Loucy (cell line): ENCODE measurements at regions not wholly inside any gene's neighbourhood (a gene's known extent, or its start where the extent isn't known, plus 50 kb on each side); places are given as distances from the start of the nearest gene placed in this dataset.
"Not testable (repeated sequence)": the region's sequence is repeated elsewhere in the genome, so short reads cannot be mapped to it uniquely, and the experiment has no call there.

Source experiments
- H2AFZ ChIP-seq: fragments of 200-600 bp; sonication (generic); 2 replicates; pipeline ENCODE4 v1.6.0; 2016; ENCODE audit warnings: antibody characterized with exemption, mild to moderate bottlenecking, low read length, moderate library complexity
- H3F3A ChIP-seq: fragments of 200-600 bp; 2 replicates; pipeline ENCODE4 v1.6.0; 2016; ENCODE audit warnings: antibody characterized with exemption, low read depth, mild to moderate bottlenecking
- H3K27me3 ChIP-seq: fragments of 200-600 bp; sonication (generic); 2 replicates; pipeline ENCODE4 v1.6.1; 2014; ENCODE audit warnings: low read length, mild to moderate bottlenecking; ENCODE audit not compliant: insufficient read depth, poor library complexity, severe bottlenecking
- H3K36me3 ChIP-seq: fragments of 200-600 bp; sonication (generic); 2 replicates; pipeline ENCODE4 v1.6.1; 2016; ENCODE audit warnings: low read length; ENCODE audit not compliant: insufficient read depth
- H3K4me1 ChIP-seq: fragments of 200-600 bp; sonication (generic); 2 replicates; pipeline ENCODE4 v1.5.1; 2014; ENCODE audit warnings: low read length, mild to moderate bottlenecking; ENCODE audit not compliant: insufficient read depth, poor library complexity, severe bottlenecking
- H3K4me2 ChIP-seq: fragments of 200-600 bp; sonication (generic); 2 replicates; pipeline ENCODE4 v1.6.0; 2014; ENCODE audit warnings: antibody characterized with exemption, low read length, low read depth, mild to moderate bottlenecking; ENCODE audit not compliant: poor library complexity, severe bottlenecking
- H3K4me3 ChIP-seq: fragments of 200-600 bp; sonication (generic); 2 replicates; pipeline ENCODE4 v1.5.1; 2014; ENCODE audit warnings: low read length, mild to moderate bottlenecking, mixed read lengths; ENCODE audit not compliant: poor library complexity, severe bottlenecking
- H3K79me2 ChIP-seq: fragments of 200-600 bp; sonication (generic); 2 replicates; pipeline ENCODE4 v1.6.1; 2014; ENCODE audit warnings: low read length; ENCODE audit not compliant: insufficient read depth
- H3K9ac ChIP-seq: fragments of 200-600 bp; sonication (generic); 2 replicates; pipeline ENCODE4 v1.6.0; 2014; ENCODE audit warnings: mild to moderate bottlenecking, low read depth, low read length, moderate library complexity; ENCODE audit not compliant: poor library complexity, severe bottlenecking
- H3K9me2 ChIP-seq: fragments of 200-600 bp; sonication (generic); replicated peaks from 2 replicates; pipeline ENCODE4 v1.6.1; 2016; ENCODE audit warnings: low read depth, low read length, mixed read lengths
- H3K9me3 ChIP-seq: fragments of 200-600 bp; sonication (generic); 2 replicates; pipeline ENCODE4 v1.6.1; 2014; ENCODE audit warnings: mild to moderate bottlenecking, antibody characterized with exemption, low read length, low read depth; ENCODE audit not compliant: insufficient read depth
- H4K20me1 ChIP-seq: fragments of 200-600 bp; sonication (generic); 2 replicates; pipeline ENCODE4 v1.6.0; 2014; ENCODE audit warnings: antibody characterized with exemption, low read length, mild to moderate bottlenecking; ENCODE audit not compliant: insufficient read depth, poor library complexity, severe bottlenecking
- EZH2phosphoT487 ChIP-seq: fragments of 200-600 bp; IDR thresholded peaks from 2 replicates; pipeline ENCODE4 v1.6.1; 2018; ENCODE audit warnings: antibody characterized with exemption, mild to moderate bottlenecking, moderate library complexity, borderline replicate concordance
- TF ChIP-seq, protein P1 (sequence below): fragments of 200-600 bp; sonication (generic); conservative IDR thresholded peaks from 2 replicates; pipeline ENCODE4 v1.5.1; 2014; ENCODE audit warnings: mild to moderate bottlenecking, antibody characterized with exemption, low read length

DNA sequence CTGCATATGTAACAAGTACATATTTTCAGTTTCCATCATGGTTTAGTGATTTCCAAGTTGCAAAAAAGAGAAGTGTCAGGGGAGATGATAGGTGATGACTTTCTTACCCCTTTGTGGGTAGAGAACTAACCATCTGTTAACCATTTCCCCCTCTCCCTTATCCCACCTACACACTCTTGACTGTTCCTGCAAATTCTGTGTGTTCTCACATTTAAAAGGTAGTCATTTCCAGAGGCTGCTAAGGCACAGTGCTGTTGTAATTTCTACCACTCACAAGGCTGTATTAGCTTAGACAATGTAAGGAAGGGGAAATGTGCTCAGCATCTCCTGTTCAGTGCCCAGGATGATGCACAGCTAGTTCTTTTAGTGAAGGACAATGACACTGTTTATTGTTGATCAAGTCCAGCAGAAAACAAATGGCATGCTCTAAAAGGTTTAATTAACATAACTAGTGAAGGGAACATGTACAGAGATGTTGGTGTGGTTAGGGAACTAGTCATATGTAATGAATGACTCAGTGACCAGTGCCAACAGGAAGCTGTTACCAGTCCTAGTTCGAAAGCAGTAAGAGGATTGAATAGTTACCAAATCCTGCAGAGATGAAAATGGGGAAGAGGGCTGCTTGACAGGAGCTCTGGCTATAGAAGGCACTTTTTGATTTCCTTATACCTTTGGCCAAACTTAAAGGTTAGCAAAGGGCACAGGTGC lies 165.1 kb downstream of the PLK2 start:
- TF ChIP-seq EZH2phosphoT487 = no peak
- TF ChIP-seq, protein P1, sequence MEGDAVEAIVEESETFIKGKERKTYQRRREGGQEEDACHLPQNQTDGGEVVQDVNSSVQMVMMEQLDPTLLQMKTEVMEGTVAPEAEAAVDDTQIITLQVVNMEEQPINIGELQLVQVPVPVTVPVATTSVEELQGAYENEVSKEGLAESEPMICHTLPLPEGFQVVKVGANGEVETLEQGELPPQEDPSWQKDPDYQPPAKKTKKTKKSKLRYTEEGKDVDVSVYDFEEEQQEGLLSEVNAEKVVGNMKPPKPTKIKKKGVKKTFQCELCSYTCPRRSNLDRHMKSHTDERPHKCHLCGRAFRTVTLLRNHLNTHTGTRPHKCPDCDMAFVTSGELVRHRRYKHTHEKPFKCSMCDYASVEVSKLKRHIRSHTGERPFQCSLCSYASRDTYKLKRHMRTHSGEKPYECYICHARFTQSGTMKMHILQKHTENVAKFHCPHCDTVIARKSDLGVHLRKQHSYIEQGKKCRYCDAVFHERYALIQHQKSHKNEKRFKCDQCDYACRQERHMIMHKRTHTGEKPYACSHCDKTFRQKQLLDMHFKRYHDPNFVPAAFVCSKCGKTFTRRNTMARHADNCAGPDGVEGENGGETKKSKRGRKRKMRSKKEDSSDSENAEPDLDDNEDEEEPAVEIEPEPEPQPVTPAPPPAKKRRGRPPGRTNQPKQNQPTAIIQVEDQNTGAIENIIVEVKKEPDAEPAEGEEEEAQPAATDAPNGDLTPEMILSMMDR = no peak
- Histone ChIP-seq H3F3A (no peaks in the 10 kb centered on the region), H3K9me2 (no peaks in the 10 kb centered on the region), H2AFZ (0 out of 2 replicates have a peak overlapping the region, but pooled peaks have one; percentile 33), H4K20me1 (no peaks in the 10 kb centered on the region), H3K9me3 (no peaks in the 10 kb centered on the region), H3K4me3 (no peak overlapping the region), H3K27me3 (no peaks in the 10 kb centered on the region), H3K4me2 (no peak overlapping the region), H3K36me3 (no peaks in the 10 kb centered on the region), H3K4me1 (no peaks in the 10 kb centered on the region), H3K79me2 (no peaks in the 10 kb centered on the region), H3K9ac (no peak overlapping the region)

DNA sequence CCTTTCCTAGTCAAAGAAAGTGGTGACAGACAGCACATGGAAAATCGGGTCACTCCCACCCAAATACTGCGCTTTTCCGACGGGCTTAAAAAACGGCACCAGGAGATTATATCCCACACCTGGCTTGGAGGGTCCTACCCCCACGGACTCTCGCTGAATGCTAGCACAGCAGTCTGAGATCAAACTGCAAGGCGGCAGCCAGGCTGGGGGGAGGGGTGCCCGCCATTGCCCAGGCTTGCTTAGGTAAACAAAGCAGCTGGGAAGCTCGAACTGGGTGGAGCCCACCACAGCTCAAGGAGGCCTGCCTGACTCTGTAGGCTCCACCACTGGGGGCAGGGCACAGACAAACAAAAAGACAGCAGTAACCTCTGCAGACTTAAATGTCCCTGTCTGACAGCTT lies 171.6 kb downstream of the PLK2 start:
- H3K4me2 ChIP-seq, H3K9me2 ChIP-seq, H3F3A ChIP-seq, H3K4me3 ChIP-seq, H2AFZ ChIP-seq, H3K79me2 ChIP-seq, H4K20me1 ChIP-seq, H3K9ac ChIP-seq, H3K9me3 ChIP-seq, H3K36me3 ChIP-seq, H3K4me1 ChIP-seq, H3K27me3 ChIP-seq: not testable (repeated sequence)

DNA sequence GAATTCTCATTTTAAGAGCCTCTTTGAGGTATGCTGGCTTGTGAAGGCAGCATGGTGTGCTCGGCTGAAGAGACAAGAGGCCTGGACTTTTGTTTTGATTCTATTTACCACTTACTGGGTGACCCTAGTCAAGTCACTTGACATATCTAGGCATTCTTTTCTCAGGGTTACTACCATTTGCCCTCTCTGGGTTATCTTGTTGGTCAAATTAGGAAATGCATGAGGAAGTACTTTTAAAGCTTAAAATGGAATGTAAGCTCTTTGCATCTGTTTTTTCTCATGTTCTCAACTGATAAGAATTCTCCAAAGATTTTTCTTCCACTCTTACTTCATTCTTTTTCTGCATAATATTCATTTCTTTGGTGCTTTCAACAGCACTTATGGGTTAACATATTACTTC lies 173.1 kb downstream of the PLK2 start:
- Histone ChIP-seq H2AFZ (no peak overlapping the region), H3K9ac (no peak overlapping the region)

More for the DNA sequence above, 173.1 kb downstream of the PLK2 start:
- Histone ChIP-seq H3K36me3 (no peaks in the 10 kb centered on the region), H3K9me3 (no peaks in the 10 kb centered on the region), H3K4me3 (no peak overlapping the region), H3K4me1 (no peaks in the 10 kb centered on the region), H3K27me3 (no peaks in the 10 kb centered on the region), H3K79me2 (no peaks in the 10 kb centered on the region), H3K9me2 (no peaks in the 10 kb centered on the region), H3F3A (no peaks in the 10 kb centered on the region), H4K20me1 (no peaks in the 10 kb centered on the region), H3K4me2 (no peak overlapping the region)
- TF ChIP-seq, protein P1 = no peak
- no peak for TF ChIP-seq EZH2phosphoT487
